ENCODE measurements at regions not wholly inside any gene's neighbourhood (a gene's known extent, or its start where the extent isn't known, plus 50 kb on each side); places are given as distances from the start of the nearest gene placed in this dataset.

- no peak for TF ChIP-seq CSRNP3 (CRISPR knock-in tag; IDR thresholded peaks at IDR 0.05)
- no peak for TF ChIP-seq ZNF70 (CRISPR knock-in tag; IDR thresholded peaks at IDR 0.05)
- TF ChIP-seq TSHZ2 (CRISPR knock-in tag; IDR thresholded peaks at IDR 0.05), result no peak
- no peak for TF ChIP-seq PATZ1 (CRISPR knock-in tag; IDR thresholded peaks at IDR 0.05; ENCODE audit: borderline replicate concordance)
- TF ChIP-seq CREB5 (CRISPR knock-in tag; IDR thresholded peaks at IDR 0.05; ENCODE audit: low read depth), result no peak
- TF ChIP-seq GLIS3 (CRISPR knock-in tag; IDR thresholded peaks at IDR 0.05), result no peak
- no peak for TF ChIP-seq ARNTL (CRISPR knock-in tag; IDR thresholded peaks at IDR 0.05; ENCODE audit: borderline replicate concordance, low read depth)
- no peak for TF ChIP-seq CSDC2 (CRISPR knock-in tag; IDR thresholded peaks at IDR 0.05)
- TF ChIP-seq POU6F1 (CRISPR knock-in tag; IDR thresholded peaks at IDR 0.05; ENCODE audit: borderline replicate concordance, low read depth), result no peak
- no peak for TF ChIP-seq ZFP3 (CRISPR knock-in tag; IDR thresholded peaks at IDR 0.05)
- ATAC-seq, result no peak
These were observed 78.0 kb downstream of the RGS13 start for GRCh38 chr1:192713921-192714320.

- TF ChIP-seq OSR1 (CRISPR knock-in tag; IDR thresholded peaks at IDR 0.05), result no peak
- no peak for TF ChIP-seq CSRNP3 (CRISPR knock-in tag; IDR thresholded peaks at IDR 0.05)
- TF ChIP-seq CSDC2 (CRISPR knock-in tag; IDR thresholded peaks at IDR 0.05), result no peak
- TF ChIP-seq ZFP30 (CRISPR knock-in tag; IDR thresholded peaks at IDR 0.05), result no peak
- no peak for TF ChIP-seq GLIS3 (CRISPR knock-in tag; IDR thresholded peaks at IDR 0.05)
- no peak for TF ChIP-seq BACH2 (CRISPR knock-in tag; IDR thresholded peaks at IDR 0.05; ENCODE audit: borderline replicate concordance)
- TF ChIP-seq ISL1 (CRISPR knock-in tag; IDR thresholded peaks at IDR 0.05), result no peak
- no peak for TF ChIP-seq ZNF565 (CRISPR knock-in tag; conservative IDR thresholded peaks at IDR 0.05; ENCODE audit: low read depth)
- ATAC-seq, result no peak
These were observed 84.2 kb upstream of the RGS2 start for GRCh38 chr1:192724670-192725069.

- no peak for TF ChIP-seq OSR1 (CRISPR knock-in tag; IDR thresholded peaks at IDR 0.05)
- no peak for TF ChIP-seq ARNTL (CRISPR knock-in tag; IDR thresholded peaks at IDR 0.05; ENCODE audit: borderline replicate concordance, low read depth)
- TF ChIP-seq PATZ1 (CRISPR knock-in tag; IDR thresholded peaks at IDR 0.05; ENCODE audit: borderline replicate concordance), result no peak
- TF ChIP-seq ZFP30 (CRISPR knock-in tag; IDR thresholded peaks at IDR 0.05), result no peak
- TF ChIP-seq RARB (CRISPR knock-in tag; IDR thresholded peaks at IDR 0.05), result no peak
- TF ChIP-seq ZNF70 (CRISPR knock-in tag; IDR thresholded peaks at IDR 0.05), result no peak
- TF ChIP-seq TCF4 (CRISPR knock-in tag; IDR thresholded peaks at IDR 0.05; ENCODE audit: borderline replicate concordance), result no peak
- TF ChIP-seq ZNF8 (CRISPR knock-in tag; IDR thresholded peaks at IDR 0.05), result no peak
- TF ChIP-seq ISL1 (CRISPR knock-in tag; IDR thresholded peaks at IDR 0.05), result no peak
- no peak for ATAC-seq
These were observed 81.9 kb upstream of the RGS2 start for GRCh38 chr1:192726820-192727504.
